HG03175 (cell line): ENCODE measurements at regions not wholly inside any gene's neighbourhood (a gene's known extent, or its start where the extent isn't known, plus 50 kb on each side); places are given as distances from the start of the nearest gene placed in this dataset.
"Not testable (repeated sequence)": the region's sequence is repeated elsewhere in the genome, so short reads cannot be mapped to it uniquely, and the experiment has no call there.

Experiments used
- ATAC-seq: cut with Tn5 transposase; IDR thresholded peaks from one replicate; pipeline ENCODE4 v1.9.1; 2021; ENCODE audit warnings: mild to moderate bottlenecking, moderate library complexity; ENCODE audit not compliant: unreplicated experiment

DNA sequence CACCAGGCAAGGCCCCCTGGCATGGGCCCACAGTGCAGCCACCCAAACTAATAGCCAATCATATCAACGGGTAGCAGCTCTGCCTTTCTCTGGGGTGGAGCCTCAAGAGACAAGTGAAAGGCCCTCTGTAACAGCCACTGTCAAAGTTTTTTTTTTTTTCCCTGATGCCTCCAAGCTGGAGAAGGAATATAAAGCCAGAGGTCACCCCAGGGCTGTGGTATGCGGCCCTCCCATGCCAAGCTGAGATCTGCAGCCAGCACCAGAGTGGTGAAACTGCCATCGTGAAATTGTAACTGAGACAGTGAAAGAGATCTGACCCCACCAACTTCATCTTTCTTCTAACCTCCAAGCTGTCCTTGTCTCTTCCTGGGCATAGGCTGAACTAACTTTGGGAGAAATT is 407.0 kb downstream of the KLHL4 start:
- ATAC-seq = no peak

DNA sequence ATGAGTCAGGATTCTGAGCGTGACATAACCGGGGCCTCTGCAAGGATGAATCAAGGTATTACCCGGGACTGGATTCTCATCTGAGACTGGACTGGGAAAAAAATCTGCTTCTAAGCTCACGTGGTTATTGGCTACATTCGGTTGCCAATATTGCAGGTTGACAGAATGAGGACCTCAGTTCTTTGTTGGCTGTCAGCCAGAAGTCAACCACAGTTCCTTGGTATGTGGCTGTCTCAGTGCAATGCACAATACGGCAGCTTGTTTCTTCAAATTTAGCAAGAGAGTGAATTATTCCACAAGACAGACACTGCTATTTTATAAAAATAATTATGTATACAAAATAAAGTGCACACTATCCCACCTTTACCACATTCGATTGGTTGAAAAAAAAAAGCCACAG is 424.2 kb downstream of the KLHL4 start:
- ATAC-seq = no peak

DNA sequence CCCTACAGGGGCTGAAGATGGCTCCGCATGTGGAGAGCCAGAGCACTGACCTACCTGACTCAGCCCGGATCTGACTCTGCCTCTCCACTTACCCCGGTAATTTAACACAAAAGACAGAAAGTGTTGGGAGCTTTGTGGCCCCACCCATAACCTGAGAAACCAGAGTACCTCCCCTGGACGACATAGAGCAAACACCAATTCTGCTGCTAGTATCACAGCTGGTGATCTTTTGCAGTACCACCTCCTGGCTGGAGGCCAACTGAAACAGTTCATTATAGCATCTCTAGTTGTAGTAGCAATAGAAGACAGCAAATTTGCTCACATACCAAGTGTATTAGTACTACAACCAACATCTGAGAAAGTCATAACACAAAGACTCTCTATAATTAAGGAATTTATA is 443.9 kb downstream of the KLHL4 start:
- no peak for ATAC-seq

- ATAC-seq = no peak
Observed at GRCh38 chrX:87968118-87968517, 450.5 kb downstream of the KLHL4 start.

DNA sequence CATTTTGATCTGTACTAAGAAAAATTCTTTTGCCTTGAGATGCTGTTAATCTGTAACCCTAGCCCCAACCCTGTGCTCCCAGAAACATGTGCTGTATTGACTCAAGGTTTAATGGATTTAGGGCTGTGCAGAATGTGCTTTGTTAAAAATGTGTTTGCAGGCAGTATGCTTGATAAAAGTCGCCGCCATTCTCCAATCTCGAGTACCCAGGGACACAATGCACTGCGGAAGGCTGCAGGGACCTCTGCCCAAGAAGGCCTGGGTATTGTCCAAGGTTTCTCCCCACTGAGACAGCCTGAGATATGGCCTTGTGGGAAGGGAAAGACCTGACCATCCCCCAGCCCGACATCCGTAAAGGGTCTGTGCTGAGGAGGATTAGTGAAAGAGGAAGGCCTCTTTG is 454.5 kb downstream of the KLHL4 start:
- ATAC-seq = not testable (repeated sequence)

- no peak for ATAC-seq
Observed at GRCh38 chrX:87975365-87975764, 457.8 kb downstream of the KLHL4 start.

DNA sequence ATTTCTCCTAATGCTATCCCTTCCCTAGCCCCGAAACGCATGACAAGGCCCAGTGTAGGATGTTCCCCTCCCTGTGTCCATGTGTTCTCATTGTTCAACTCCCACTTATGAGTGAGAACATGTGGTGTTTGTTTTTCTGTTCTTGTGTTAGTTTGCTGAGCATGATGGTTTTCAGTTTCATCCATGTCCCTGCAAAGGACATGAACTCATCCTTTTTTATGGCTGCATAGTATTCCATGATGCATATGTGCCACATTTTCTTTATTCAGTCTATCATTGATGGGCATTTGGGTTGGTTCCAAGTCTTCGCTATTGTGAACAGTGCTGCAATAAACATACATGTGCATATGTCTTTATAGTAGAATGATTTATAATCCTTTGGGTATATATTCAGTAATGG is 490.3 kb downstream of the KLHL4 start:
- ATAC-seq = not testable (repeated sequence)

GRCh38 chrX:88024022-88024421 is 506.4 kb downstream of the KLHL4 start:
- no peak for ATAC-seq

DNA sequence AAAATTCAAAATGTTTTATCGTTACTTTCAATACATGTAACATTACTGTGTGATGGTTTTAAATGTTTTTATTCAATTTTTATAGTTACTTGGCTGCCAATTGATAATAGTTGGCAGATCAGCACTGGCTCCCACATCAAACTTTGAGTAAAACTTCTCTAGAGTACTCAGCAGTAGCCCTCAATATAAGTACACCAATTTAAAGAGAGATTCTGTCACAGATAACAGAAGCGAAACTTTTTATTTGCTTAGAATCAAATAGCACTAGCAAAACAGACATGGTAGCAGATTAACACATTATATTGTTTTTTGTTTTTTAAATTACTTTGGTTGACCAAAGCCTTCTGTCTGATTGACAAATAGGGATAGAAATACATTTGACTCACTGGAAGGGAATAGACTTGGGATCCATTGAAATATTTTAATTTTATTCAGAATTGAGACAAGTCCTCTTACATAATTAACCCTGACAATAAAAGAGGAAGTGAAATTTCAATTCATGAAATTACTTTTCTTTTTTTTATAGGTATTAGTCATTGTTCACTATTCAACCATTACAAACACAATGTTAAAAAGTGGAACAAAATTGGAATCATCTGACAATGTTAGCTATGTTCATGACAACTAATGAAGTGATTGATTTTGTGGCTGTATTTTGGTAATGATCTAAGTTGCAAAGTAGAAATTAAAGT is 554.9 kb downstream of the KLHL4 start:
- no peak for ATAC-seq

- no peak for ATAC-seq
Observed at GRCh38 chrX:88101968-88102367, 584.4 kb downstream of the KLHL4 start.

- no peak for ATAC-seq
Observed at GRCh38 chrX:88135735-88136134, 611.3 kb upstream of the CPXCR1 start.

DNA sequence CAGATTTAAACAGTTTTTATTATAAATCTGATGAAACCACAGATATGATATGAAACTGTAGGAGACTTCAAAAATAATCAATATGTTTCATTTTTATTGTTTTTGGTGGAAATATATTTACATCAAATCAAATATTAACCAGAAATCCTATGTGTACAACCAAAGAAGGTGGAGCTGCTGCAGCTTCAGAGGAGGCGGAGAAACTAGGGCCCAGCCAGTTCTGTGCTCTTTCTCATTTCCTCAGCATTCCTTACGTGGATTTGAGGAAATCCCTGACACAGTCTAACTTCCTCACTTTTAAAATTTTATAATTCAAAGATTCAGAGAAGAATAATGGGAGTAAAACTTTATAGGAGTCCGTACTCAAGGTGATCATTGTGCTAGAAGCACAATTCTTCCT is 610.7 kb upstream of the CPXCR1 start:
- ATAC-seq = no peak

DNA sequence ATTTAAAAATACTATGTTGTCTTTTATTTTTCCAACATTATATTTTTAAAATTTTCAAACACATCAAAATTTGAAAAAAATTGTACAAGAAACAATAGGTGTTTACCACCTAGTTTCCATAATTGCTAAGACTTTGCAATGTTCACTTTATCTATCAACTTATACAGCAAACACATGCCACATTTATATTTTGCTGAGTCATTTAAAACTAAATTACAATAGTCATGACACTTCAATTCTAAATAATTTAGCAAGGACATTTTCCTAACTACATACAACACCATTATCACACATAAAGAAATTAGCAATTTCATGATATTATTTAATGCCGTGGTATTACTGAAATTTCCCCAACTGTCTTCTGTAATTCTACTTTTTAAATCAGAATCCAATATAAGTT is 600.4 kb upstream of the CPXCR1 start:
- ATAC-seq = no peak

DNA sequence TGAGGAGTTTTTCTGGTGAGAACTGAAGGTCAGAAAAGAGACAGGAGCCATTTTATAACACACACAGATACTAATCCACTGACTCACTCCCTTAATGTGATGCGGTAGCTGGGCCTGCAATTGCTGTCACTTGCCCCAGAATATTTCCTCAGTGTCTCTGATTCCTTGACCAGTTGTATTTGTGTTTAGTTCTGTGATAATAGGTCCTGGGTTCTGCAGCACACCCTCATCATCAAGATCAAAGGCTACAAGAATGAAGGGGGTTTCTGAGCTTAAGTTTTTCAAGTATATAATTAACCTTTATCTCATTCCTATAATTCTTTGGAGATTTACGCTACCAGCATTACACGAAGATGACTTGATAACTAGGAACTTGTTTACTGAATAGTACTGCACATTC is 576.5 kb upstream of the CPXCR1 start:
- ATAC-seq = no peak

GRCh38 chrX:88173932-88174440 is 573.0 kb upstream of the CPXCR1 start:
- ATAC-seq = not testable (repeated sequence)

- ATAC-seq = no peak
Observed at GRCh38 chrX:88202149-88202548, 544.9 kb upstream of the CPXCR1 start.

GRCh38 chrX:88244066-88244465 is 503.0 kb upstream of the CPXCR1 start:
- no peak for ATAC-seq

- no peak for ATAC-seq
Observed at GRCh38 chrX:88284844-88285243, 462.2 kb upstream of the CPXCR1 start.

DNA sequence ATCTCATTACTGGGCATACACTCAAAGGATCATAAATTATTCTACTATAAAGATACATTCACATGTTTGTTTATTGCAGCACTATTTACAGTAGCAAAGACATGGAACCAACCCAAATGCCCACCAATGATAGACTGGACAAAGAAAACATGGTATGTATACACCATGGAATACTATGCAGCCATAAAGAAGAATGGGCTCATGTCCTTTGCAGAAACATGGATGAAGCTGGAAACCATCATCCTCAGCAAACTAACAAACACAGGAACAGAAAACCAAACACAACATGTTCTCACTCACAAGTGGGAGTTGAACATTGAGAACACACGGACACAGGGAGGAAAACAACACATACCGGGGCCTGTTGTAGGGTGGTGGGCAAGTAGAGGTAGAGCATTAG is 433.1 kb upstream of the CPXCR1 start:
- ATAC-seq = not testable (repeated sequence)

GRCh38 chrX:88325634-88326033 is 421.4 kb upstream of the CPXCR1 start:
- ATAC-seq = no peak

DNA sequence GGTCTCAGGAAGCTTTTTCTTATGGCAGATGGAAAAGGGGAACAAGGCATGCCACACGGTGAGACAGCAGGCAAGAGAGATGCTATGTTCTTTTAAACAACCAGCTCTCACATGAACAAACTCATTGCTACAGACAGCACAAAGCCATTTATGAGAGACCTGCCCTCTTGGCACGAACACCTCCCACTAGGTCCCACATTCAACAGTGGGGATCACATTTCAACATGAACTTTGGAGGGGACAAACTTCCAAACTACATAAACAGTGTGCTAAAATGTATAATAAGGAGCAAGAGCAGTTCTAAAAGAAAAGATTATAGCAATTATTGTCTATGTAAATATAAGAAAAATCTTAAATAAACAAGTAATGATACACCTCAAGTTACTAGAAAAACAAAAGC is 391.8 kb upstream of the CPXCR1 start:
- no peak for ATAC-seq

- no peak for ATAC-seq
Observed at GRCh38 chrX:88366314-88366713, 380.7 kb upstream of the CPXCR1 start.

DNA sequence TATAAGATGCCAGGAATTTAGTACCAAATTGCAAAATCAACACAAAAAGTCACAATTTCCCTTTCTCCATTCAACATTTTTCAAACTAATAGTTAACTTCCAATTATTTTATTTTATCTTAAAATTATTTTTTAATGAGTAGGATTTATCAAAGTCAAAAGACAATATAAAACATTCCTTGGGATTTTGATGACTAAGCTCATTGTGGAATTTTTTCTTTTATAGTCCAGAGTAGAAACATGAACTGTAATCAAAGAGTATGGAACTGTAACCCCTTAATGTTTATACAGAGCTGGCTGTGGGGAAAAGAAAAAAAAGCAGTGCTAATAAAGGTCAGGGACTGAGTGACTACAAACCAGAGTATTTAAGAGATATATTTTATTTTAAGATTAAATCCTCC is 368.6 kb upstream of the CPXCR1 start:
- no peak for ATAC-seq
